Ovary (tissue), 3 donors: ENCODE measurements at regions not wholly inside any gene's neighbourhood (a gene's known extent, or its start where the extent isn't known, plus 50 kb on each side); places are given as distances from the start of the nearest gene placed in this dataset.

ENCODE experiments used
- EP300 ChIP-seq: sonication (generic); formaldehyde crosslinking; IDR thresholded peaks from one replicate; pipeline ENCODE4 v1.6.1; 2017; ENCODE audit warnings: antibody characterized with exemption
- POLR2A ChIP-seq: fragments of 450-650 bp; IDR thresholded peaks from one replicate; pipeline ENCODE4 v1.6.1; 2017; ENCODE audit warnings: antibody characterized with exemption, mild to moderate bottlenecking, moderate library complexity
- TF ChIP-seq, protein P1 (sequence below), 3 donors: fragments of 450-650 bp in 2 of 3; fragments of 200-600 bp in 1 of 3; IDR thresholded peaks; one replicate each; pipeline versions ENCODE4 v1.5.1 to v1.8.0; 2016 to 2022; ENCODE audit warnings: antibody characterized with exemption in 3 of 3, mild to moderate bottlenecking in 1 of 3
- donor health status: DM: no; HTN: no; CAD: no.

DNA sequence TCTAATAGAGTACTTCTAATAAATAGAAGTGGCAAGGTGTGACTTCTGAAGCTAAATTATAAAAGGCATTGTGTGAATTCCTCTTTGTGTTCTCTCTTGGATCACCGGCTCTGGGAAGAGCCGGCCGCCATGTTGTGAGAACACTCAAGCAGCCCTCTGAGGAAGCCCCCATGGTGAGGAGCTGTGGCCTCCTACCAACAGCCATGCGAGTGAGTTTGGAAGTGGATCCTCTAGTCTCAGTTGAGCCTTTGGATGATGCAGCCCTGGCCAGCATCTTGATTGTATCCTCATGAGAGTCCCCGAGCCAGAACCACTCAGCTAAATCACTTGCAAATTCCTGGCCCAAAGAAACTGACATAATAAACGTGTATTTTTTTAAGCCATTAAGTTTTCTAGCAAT is 94.5 kb upstream of the CARD11 start:
- TF ChIP-seq, protein P1, sequence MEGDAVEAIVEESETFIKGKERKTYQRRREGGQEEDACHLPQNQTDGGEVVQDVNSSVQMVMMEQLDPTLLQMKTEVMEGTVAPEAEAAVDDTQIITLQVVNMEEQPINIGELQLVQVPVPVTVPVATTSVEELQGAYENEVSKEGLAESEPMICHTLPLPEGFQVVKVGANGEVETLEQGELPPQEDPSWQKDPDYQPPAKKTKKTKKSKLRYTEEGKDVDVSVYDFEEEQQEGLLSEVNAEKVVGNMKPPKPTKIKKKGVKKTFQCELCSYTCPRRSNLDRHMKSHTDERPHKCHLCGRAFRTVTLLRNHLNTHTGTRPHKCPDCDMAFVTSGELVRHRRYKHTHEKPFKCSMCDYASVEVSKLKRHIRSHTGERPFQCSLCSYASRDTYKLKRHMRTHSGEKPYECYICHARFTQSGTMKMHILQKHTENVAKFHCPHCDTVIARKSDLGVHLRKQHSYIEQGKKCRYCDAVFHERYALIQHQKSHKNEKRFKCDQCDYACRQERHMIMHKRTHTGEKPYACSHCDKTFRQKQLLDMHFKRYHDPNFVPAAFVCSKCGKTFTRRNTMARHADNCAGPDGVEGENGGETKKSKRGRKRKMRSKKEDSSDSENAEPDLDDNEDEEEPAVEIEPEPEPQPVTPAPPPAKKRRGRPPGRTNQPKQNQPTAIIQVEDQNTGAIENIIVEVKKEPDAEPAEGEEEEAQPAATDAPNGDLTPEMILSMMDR (IDR thresholded peaks at IDR 0.05) = no peak
- TF ChIP-seq POLR2A (no peak), EP300 (no peak)
